Liver (tissue), 3 donors: ENCODE measurements at regions not wholly inside any gene's neighbourhood (a gene's known extent, or its start where the extent isn't known, plus 50 kb on each side); places are given as distances from the start of the nearest gene placed in this dataset.

ENCODE experiments used
- ATF3 ChIP-seq: IDR thresholded peaks from 2 replicates; pipeline ENCODE4 v1.6.1; 2016; ENCODE audit warnings: antibody characterized with exemption
- CTCF ChIP-seq: fragments of 150-350 bp; IDR thresholded peaks from 2 replicates; pipeline ENCODE4 v1.5.1; 2017; ENCODE audit warnings: improper control_type of control experiment, low read depth, low read length; ENCODE audit not compliant: missing input control
- FOXA2 ChIP-seq: IDR thresholded peaks from 2 replicates; pipeline ENCODE4 v1.6.1; 2016; ENCODE audit warnings: antibody characterized with exemption
- GABPA ChIP-seq, 2 donors: IDR thresholded peaks in 1 of 2; conservative IDR thresholded peaks in 1 of 2; 2 replicates each; pipeline ENCODE4 v1.6.1; 2016; ENCODE audit warnings: antibody characterized with exemption in 2 of 2, mild to moderate bottlenecking in 1 of 2, moderate library complexity in 1 of 2
- HNF4A ChIP-seq, 2 donors: conservative IDR thresholded peaks; 2 replicates each; pipeline ENCODE4 v1.6.1; 2016; ENCODE audit warnings: antibody characterized with exemption in 2 of 2, mild to moderate bottlenecking in 2 of 2
- JUND ChIP-seq, 2 donors: IDR thresholded peaks; 2 replicates each; pipeline ENCODE4 v1.6.1; 2016; ENCODE audit warnings: antibody characterized with exemption in 2 of 2
- RAD21 ChIP-seq, 2 donors: IDR thresholded peaks; 2 replicates each; pipeline ENCODE4 v1.6.1; 2016; ENCODE audit warnings: antibody characterized with exemption in 2 of 2, mild to moderate bottlenecking in 2 of 2
- RXRA ChIP-seq, 2 donors: IDR thresholded peaks; 2 replicates each; pipeline ENCODE4 v1.6.1; 2017 to 2018; ENCODE audit warnings: antibody characterized with exemption in 2 of 2, mild to moderate bottlenecking in 1 of 2
- SP1 ChIP-seq: IDR thresholded peaks from 2 replicates; pipeline ENCODE4 v1.6.1; 2018; ENCODE audit warnings: antibody characterized with exemption, mild to moderate bottlenecking
- TAF1 ChIP-seq: conservative IDR thresholded peaks from 2 replicates; pipeline ENCODE4 v1.6.1; 2016; ENCODE audit warnings: antibody characterized with exemption, mild to moderate bottlenecking
- YY1 ChIP-seq: IDR thresholded peaks from 2 replicates; pipeline ENCODE4 v1.6.1; 2016; ENCODE audit warnings: antibody characterized with exemption, mild to moderate bottlenecking
- TF ChIP-seq, protein P1 (sequence below): IDR thresholded peaks from 2 replicates; pipeline ENCODE4 v1.6.1; 2016; ENCODE audit warnings: antibody characterized with exemption, mild to moderate bottlenecking
- TF ChIP-seq, protein P2 (sequence below): IDR thresholded peaks from 2 replicates; pipeline ENCODE4 v1.6.1; 2016; ENCODE audit warnings: antibody characterized with exemption
- donor health status: healthy.
- donor health status: healthy.

DNA sequence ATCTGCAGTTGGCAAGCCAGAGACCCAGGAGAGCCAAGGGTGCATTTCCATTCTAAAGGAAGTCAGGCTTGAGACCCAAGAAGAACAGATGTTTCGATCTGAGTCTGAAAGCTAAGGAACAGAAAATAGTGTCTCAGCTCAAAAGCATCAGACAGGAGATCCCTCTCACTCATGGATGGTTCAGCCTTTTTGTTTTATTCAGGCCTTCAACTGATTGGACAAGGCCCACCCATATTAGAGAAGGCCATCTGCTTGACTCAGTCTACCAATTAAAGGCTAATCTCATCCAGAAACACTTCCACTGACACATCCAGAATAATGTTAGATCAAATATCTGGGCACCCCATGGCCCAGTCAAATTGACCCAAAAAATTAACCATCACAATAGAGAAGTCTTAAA, 255.0 kb downstream of the TXNL1 start:
- TF ChIP-seq CTCF (no peak), GABPA (IDR thresholded peaks at IDR 0.05 in 1 of 2, conservative IDR thresholded peaks at IDR 0.05 in 1 of 2) (no peak), RXRA (IDR thresholded peaks at IDR 0.05) (no peak), RAD21 (IDR thresholded peaks at IDR 0.05) (no peak), FOXA2 (no peak), ATF3 (no peak), JUND (IDR thresholded peaks at IDR 0.05) (no peak), HNF4A (conservative IDR thresholded peaks at IDR 0.05) (no peak), SP1 (no peak), YY1 (no peak), TAF1 (no peak)
- TF ChIP-seq, protein P1, sequence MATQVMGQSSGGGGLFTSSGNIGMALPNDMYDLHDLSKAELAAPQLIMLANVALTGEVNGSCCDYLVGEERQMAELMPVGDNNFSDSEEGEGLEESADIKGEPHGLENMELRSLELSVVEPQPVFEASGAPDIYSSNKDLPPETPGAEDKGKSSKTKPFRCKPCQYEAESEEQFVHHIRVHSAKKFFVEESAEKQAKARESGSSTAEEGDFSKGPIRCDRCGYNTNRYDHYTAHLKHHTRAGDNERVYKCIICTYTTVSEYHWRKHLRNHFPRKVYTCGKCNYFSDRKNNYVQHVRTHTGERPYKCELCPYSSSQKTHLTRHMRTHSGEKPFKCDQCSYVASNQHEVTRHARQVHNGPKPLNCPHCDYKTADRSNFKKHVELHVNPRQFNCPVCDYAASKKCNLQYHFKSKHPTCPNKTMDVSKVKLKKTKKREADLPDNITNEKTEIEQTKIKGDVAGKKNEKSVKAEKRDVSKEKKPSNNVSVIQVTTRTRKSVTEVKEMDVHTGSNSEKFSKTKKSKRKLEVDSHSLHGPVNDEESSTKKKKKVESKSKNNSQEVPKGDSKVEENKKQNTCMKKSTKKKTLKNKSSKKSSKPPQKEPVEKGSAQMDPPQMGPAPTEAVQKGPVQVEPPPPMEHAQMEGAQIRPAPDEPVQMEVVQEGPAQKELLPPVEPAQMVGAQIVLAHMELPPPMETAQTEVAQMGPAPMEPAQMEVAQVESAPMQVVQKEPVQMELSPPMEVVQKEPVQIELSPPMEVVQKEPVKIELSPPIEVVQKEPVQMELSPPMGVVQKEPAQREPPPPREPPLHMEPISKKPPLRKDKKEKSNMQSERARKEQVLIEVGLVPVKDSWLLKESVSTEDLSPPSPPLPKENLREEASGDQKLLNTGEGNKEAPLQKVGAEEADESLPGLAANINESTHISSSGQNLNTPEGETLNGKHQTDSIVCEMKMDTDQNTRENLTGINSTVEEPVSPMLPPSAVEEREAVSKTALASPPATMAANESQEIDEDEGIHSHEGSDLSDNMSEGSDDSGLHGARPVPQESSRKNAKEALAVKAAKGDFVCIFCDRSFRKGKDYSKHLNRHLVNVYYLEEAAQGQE: no peak
- TF ChIP-seq, protein P2, sequence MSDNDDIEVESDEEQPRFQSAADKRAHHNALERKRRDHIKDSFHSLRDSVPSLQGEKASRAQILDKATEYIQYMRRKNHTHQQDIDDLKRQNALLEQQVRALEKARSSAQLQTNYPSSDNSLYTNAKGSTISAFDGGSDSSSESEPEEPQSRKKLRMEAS: no peak
